Renal cortex interstitium (tissue), 11 donors: ENCODE measurements at regions not wholly inside any gene's neighbourhood (a gene's known extent, or its start where the extent isn't known, plus 50 kb on each side); places are given as distances from the start of the nearest gene placed in this dataset.

Source experiments
- DNase-seq, 11 donors: peaks; one replicate each; pipeline ENCODE4 v3.0.0-alpha.2; 2013; ENCODE audit warnings: low read depth in 9 of 11, low spot score in 4 of 11; ENCODE audit errors: extremely low read depth in 1 of 11

GRCh38 chr9:88724331-88724730 is 189.4 kb downstream of the NXNL2 start:
- no peak for DNase-seq

- DNase-seq: no peak
Observed at GRCh38 chr9:88725300-88726019, 190.5 kb downstream of the NXNL2 start.

- DNase-seq: no peak
Observed at GRCh38 chr9:88726803-88727202, 191.8 kb downstream of the NXNL2 start.

- no peak for DNase-seq
Observed at GRCh38 chr9:88730780-88731179, 195.8 kb downstream of the NXNL2 start.

GRCh38 chr9:88732128-88732527 is 197.2 kb downstream of the NXNL2 start:
- no peak for DNase-seq

- DNase-seq: no peak
Observed at GRCh38 chr9:88733651-88734421, 198.9 kb downstream of the NXNL2 start.

GRCh38 chr9:88734527-88734926 is 199.5 kb downstream of the NXNL2 start:
- no peak for DNase-seq

GRCh38 chr9:88736136-88736637 is 201.2 kb downstream of the NXNL2 start:
- no peak for DNase-seq

- DNase-seq: no peak
Observed at GRCh38 chr9:88737031-88737430, 202.1 kb downstream of the NXNL2 start.

- DNase-seq: no peak
Observed at GRCh38 chr9:88737876-88738275, 202.9 kb downstream of the NXNL2 start.

GRCh38 chr9:88738709-88739108 is 203.7 kb downstream of the NXNL2 start:
- DNase-seq: no peak

GRCh38 chr9:88739373-88739772 is 204.4 kb downstream of the NXNL2 start:
- no peak for DNase-seq

GRCh38 chr9:88740844-88741243 is 205.9 kb downstream of the NXNL2 start:
- no peak for DNase-seq

- no peak for DNase-seq
Observed at GRCh38 chr9:88741335-88741734, 206.4 kb downstream of the NXNL2 start.

GRCh38 chr9:88742483-88742882 is 207.5 kb downstream of the NXNL2 start:
- DNase-seq: no peak

GRCh38 chr9:88742905-88743304 is 207.9 kb downstream of the NXNL2 start:
- no peak for DNase-seq

GRCh38 chr9:88745276-88746001 is 210.5 kb downstream of the NXNL2 start:
- peak in 9 of 11 donors; percentile 63 to 90 (median 84) for DNase-seq

- peak in 1 of 11 donors; percentile 57 for DNase-seq
Observed at GRCh38 chr9:88746029-88746742, 211.2 kb downstream of the NXNL2 start.

- no peak for DNase-seq
Observed at GRCh38 chr9:88746743-88747398, 211.9 kb downstream of the NXNL2 start.
